ENCODE measurements at regions not wholly inside any gene's neighbourhood (a gene's known extent, or its start where the extent isn't known, plus 50 kb on each side); places are given as distances from the start of the nearest gene placed in this dataset.

- ChIA-PET CTCF (no interaction called here), POLR2A (ENCODE audit: low non-redundant PET) (no interaction called here)
- no peak for TF ChIP-seq CTCF (conservative IDR thresholded peaks at IDR 0.05; ENCODE audit: low read depth)
- no peak for DNase-seq (ENCODE audit: low spot score)
- H3K27ac ChIP-seq: no peak overlapping the region
Observed at GRCh38 chr6:134438837-134439236, 120.9 kb upstream of the SGK1 start.

- H3K27ac ChIP-seq: no peak overlapping the region
- TF ChIP-seq CTCF (conservative IDR thresholded peaks at IDR 0.05; ENCODE audit: low read depth): no peak
- no peak for DNase-seq (ENCODE audit: low spot score)
- POLR2A ChIA-PET (ENCODE audit: low non-redundant PET): no interaction called here
- CTCF ChIA-PET: interaction anchor here (0.6 to 1.0 kb wide), 2 partner anchors 106 to 207 kb away, joined by 3 to 4 read pairs; no protein-coding TSS in a partner anchor
Observed at GRCh38 chr6:134437376-134437775, 119.5 kb upstream of the SGK1 start.

GRCh38 chr6:134436950-134437349 lies 119.0 kb upstream of the SGK1 start:
- no peak overlapping the region for H3K27ac ChIP-seq
- ChIA-PET POLR2A (ENCODE audit: low non-redundant PET) (no interaction called here), CTCF (interaction anchor here (1.0 kb wide), 1 partner anchor 105 kb away, joined by 4 read pairs; no protein-coding TSS in a partner anchor)
- no peak for TF ChIP-seq CTCF (conservative IDR thresholded peaks at IDR 0.05; ENCODE audit: low read depth)
- no peak for DNase-seq (ENCODE audit: low spot score)

- CTCF ChIA-PET: interaction anchor here (0.6 to 0.7 kb wide), 2 partner anchors 147 to 241 kb away, joined by 3 read pairs; no protein-coding TSS in a partner anchor
- DNase-seq (ENCODE audit: low spot score): peak; percentile 92
- H3K27ac ChIP-seq: peak overlapping the region; percentile 75
- POLR2A ChIA-PET (ENCODE audit: low non-redundant PET): no interaction called here
- no peak for TF ChIP-seq CTCF (conservative IDR thresholded peaks at IDR 0.05; ENCODE audit: low read depth)
Observed at GRCh38 chr6:134436281-134436815, 118.4 kb upstream of the SGK1 start.

- CTCF ChIA-PET: interaction anchor here (0.6 to 0.7 kb wide), 2 partner anchors 147 to 241 kb away, joined by 3 read pairs; no protein-coding TSS in a partner anchor
- POLR2A ChIA-PET (ENCODE audit: low non-redundant PET): no interaction called here
Observed at GRCh38 chr6:134435814-134436280, 117.9 kb upstream of the SGK1 start.

More at GRCh38 chr6:134435814-134436280, 117.9 kb upstream of the SGK1 start:
- no peak overlapping the region; the same call in 1 of the 2 replicates for H3K27ac ChIP-seq
- no peak for DNase-seq (ENCODE audit: low spot score)
- TF ChIP-seq CTCF (conservative IDR thresholded peaks at IDR 0.05; ENCODE audit: low read depth): no peak
